GM19467 (cell line): ENCODE measurements at regions not wholly inside any gene's neighbourhood (a gene's known extent, or its start where the extent isn't known, plus 50 kb on each side); places are given as distances from the start of the nearest gene placed in this dataset.

Source experiments
- ATAC-seq: cut with Tn5 transposase; IDR thresholded peaks from one replicate; pipeline ENCODE4 v1.9.1; 2021; ENCODE audit warnings: mild to moderate bottlenecking, moderate library complexity; ENCODE audit not compliant: unreplicated experiment

- ATAC-seq, result no peak
These were observed 159.6 kb upstream of the ANK2 start for GRCh38 chr4:112889619-112890527.

- ATAC-seq, result no peak
These were observed 155.0 kb upstream of the ANK2 start for GRCh38 chr4:112894480-112894879.

- no peak for ATAC-seq
These were observed 154.5 kb upstream of the ANK2 start for GRCh38 chr4:112894951-112895350.

GRCh38 chr4:112895811-112896608 lies 153.4 kb upstream of the ANK2 start:
- no peak for ATAC-seq

- no peak for ATAC-seq
These were observed 152.8 kb upstream of the ANK2 start for GRCh38 chr4:112896609-112897190.

- ATAC-seq, result no peak
These were observed 151.9 kb upstream of the ANK2 start for GRCh38 chr4:112897543-112897942.

- no peak for ATAC-seq
These were observed 150.9 kb upstream of the ANK2 start for GRCh38 chr4:112898357-112899141.

- no peak for ATAC-seq
These were observed 149.0 kb upstream of the ANK2 start for GRCh38 chr4:112900416-112900815.

GRCh38 chr4:112901962-112902411 lies 147.5 kb upstream of the ANK2 start:
- no peak for ATAC-seq

- ATAC-seq, result no peak
These were observed 143.7 kb upstream of the ANK2 start for GRCh38 chr4:112905728-112906127.

- ATAC-seq, result no peak
These were observed 140.9 kb upstream of the ANK2 start for GRCh38 chr4:112908511-112908910.

GRCh38 chr4:112910109-112910736 lies 139.2 kb upstream of the ANK2 start:
- ATAC-seq, result no peak

- ATAC-seq, result no peak
These were observed 132.6 kb upstream of the ANK2 start for GRCh38 chr4:112916868-112917267.

- no peak for ATAC-seq
These were observed 125.9 kb upstream of the ANK2 start for GRCh38 chr4:112923516-112923915.

- ATAC-seq, result no peak
These were observed 122.6 kb upstream of the ANK2 start for GRCh38 chr4:112926819-112927218.

GRCh38 chr4:112927544-112927943 lies 121.9 kb upstream of the ANK2 start:
- no peak for ATAC-seq

- no peak for ATAC-seq
These were observed 118.5 kb upstream of the ANK2 start for GRCh38 chr4:112931001-112931400.

- no peak for ATAC-seq
These were observed 115.7 kb upstream of the ANK2 start for GRCh38 chr4:112933790-112934189.

- ATAC-seq, result no peak
These were observed 110.9 kb upstream of the ANK2 start for GRCh38 chr4:112938461-112939058.

- ATAC-seq, result no peak
These were observed 109.6 kb upstream of the ANK2 start for GRCh38 chr4:112939901-112940300.
